HCEC 1CT (cell line): ENCODE measurements at regions not wholly inside any gene's neighbourhood (a gene's known extent, or its start where the extent isn't known, plus 50 kb on each side); places are given as distances from the start of the nearest gene placed in this dataset.
"Not testable (repeated sequence)": the region's sequence is repeated elsewhere in the genome, so short reads cannot be mapped to it uniquely, and the experiment has no call there.

Experiments used
- DNase-seq: peaks from one replicate; pipeline ENCODE4 v3.0.0-alpha.2; 2017

GRCh38 chr2:47964277-47964676 lies 58.0 kb upstream of the FBXO11 start:
- no peak for DNase-seq

DNA sequence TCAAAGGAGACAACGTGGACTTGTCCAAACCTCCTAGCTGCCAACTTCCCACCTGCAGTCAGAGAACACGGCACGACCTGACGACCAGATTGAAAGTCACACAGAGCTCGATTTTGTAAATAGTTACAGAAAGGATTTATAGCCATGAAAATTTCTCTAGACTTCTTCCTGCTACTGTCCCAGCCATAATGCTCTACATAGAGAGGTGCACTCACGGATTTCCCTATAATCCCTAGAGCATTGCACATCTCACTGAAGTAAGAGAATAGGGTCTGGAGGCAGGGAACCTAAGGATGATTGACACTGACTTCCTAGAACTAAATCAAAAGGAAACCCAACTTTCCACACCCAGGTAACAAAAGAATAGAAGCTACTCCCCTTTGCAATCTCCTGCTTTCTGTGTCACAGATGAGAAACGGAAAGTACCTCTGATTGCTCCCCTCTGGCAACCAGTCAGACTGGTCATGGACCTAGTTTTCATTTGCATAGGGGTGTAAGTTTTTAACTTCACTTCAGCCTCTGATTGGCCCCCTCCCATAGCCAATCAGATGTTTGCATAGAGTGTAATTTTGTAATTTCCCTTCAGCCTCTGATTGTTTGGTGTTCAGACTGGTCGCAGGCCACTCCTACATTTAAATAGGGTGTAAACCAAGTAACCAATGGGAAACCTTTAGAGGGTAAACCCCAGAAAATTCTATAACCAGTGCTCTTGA lies 58.6 kb upstream of the FBXO11 start:
- DNase-seq = no peak

DNA sequence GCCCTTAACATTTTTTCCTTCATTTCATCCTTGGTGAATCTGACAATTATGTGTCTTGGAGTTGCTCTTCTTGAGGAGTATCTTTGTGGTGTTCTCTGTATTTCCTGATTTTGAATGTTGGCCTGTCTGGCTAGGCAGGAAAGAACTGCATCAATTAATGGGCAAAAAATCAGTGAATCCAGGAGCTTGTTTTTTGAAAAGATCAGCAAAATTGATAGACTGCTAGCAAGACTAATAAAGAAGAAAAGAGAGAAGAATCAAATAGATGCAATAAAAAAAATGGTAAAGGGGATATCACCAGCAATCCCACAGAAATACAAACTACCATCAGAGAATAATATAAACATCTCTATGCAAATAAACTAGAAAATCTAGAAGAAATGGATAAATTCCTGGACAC lies 70.4 kb upstream of the FBXO11 start:
- DNase-seq = not testable (repeated sequence)

- DNase-seq = no peak
Measured at GRCh38 chr2:47984041-47984440, 77.7 kb upstream of the FBXO11 start.

DNA sequence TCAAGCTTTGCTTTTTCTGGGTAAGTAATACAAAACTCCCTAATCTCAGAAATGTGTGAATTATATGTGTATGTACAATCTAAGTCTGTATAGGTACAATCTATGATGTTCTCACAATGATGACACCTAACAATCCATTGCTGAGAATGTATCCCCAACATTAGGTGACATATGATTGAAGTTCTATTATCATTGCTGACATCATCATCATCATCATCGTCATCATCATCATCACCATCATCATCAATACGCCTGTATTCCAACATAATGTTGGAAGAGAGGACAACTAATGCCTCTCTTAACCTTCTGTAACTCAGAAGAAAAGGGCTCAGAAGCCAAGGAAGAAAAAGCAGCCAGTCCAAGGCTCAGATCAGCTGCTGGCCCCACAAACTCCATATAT lies 84.2 kb upstream of the FBXO11 start:
- DNase-seq = no peak

DNA sequence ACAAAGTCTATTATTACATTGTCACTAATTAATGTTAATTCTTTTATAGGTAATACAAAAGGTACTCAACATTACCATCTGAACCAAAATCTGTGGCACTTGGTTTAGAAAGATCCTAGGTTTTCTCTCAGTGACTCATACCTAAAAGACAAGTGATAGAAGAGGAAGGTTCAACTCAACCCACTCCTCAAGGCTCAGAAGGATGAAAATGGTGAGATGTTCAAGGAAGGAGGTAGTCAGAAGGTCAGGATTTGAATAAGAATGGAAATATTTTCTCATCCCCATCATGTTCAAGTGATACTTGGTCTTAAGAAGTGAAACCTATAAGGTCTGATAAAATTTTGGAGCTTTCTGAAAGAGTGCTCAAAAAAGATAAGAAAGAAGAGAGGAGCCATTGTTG lies 86.4 kb upstream of the FBXO11 start:
- no peak for DNase-seq

DNA sequence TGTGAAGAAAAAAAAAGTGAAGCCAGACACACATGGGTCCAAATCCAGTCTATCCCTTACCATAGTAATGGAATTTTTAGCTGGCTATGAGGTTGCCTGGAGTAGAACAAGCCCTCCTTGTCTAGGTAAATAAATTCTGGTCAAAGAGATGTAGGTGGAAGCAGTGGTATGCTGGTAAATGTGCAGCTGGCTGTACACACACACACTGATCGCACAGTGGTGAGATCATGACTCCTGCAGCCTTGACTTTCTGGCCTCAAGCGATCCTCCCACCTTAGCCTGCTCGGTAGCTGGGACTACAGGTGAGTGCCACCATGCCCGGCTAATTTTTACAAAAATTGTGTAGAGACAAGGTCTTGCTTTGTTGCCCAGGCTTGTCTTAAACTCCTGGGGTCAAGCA lies 90.5 kb upstream of the FBXO11 start:
- DNase-seq = no peak

DNA sequence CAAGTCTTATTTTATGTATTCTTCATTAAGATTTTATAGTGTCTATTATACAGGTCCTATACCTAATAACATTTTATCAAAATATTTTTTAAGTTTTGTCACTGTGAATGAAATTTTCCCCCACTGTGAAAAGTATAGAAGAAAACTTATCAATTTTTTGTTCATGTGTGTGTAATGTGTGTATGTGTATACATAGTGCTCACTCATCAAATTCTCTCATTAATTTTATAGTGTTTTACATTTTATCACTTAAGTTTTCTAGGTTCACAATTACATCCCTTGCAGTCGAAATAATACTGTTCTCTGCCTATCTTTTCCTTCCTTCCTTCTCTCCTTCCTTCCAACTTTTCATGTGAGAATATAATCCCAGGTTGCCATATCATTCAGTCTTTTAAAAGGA lies 93.2 kb upstream of the FBXO11 start:
- no peak for DNase-seq

GRCh38 chr2:48001498-48001897 lies 95.2 kb upstream of the FBXO11 start:
- no peak for DNase-seq

DNA sequence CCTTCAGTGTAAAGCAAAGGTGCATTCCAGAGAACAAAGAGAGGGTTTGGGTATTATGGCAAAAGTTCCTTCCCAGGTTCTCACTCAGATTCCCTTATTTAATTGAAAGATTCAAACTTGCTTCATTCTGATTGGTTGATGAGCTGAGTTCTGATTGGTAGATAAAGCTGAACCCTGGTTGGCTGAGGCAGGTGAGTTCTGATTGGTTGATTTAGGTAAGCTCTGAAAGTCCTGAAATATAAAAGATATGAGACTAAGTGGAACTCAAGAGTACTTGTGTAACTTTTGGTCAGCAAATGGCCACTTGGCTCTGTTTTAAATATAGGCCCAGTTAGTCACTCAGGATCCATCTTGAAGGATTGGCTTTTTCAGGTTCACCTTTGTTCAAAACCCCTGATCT lies 99.8 kb upstream of the FBXO11 start:
- no peak for DNase-seq

DNA sequence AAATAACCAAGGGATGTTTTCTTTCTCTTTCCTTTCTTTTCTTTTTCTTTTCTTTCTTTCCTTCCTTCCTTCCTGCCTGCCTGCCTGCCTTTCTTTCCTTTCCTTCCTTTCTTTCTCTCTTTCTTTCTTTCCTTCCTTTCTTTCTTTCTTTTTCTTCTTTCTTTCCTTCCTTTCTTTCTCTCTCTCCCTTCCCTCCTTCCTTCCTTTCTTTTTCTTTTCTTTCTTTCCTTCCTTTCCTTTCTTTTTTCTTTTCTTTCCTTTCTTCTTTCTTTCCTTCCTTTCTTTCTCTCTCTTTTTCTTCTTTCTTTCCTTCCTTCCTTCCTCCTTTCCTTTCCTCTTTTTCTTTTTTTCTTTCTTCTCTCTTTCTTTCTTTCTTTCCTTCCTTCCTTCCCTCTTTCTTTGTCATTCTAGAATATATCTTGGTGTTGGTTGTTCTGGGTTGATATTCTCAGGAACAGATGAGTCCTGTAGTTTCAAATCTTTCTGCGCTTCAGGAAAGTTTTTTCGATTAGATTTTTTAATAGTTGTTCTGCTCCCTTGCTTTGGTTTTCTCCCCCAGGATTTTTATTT lies 101.5 kb upstream of the FBXO11 start:
- DNase-seq = no peak

DNA sequence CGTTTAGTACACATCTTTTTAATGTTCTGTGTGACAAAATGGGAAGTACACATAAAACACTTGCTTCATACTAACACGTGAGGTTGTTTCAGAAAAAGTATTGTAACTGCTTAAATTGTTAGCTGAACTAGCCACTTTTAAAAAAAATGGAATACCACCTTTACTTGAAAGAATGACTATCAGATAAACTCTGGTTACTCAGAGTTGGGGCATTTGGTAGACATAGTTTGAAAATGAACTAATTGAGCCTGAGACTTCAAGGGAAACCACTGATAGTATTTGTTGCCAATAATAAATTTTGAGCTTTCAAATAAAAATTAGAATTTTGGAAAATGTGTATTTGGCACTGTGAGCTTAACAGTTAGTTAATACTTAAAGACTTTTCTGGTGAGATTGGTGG lies 103.0 kb upstream of the FBXO11 start:
- no peak for DNase-seq

GRCh38 chr2:48015421-48015820 lies 109.1 kb upstream of the FBXO11 start:
- peak; percentile 0 for DNase-seq

DNA sequence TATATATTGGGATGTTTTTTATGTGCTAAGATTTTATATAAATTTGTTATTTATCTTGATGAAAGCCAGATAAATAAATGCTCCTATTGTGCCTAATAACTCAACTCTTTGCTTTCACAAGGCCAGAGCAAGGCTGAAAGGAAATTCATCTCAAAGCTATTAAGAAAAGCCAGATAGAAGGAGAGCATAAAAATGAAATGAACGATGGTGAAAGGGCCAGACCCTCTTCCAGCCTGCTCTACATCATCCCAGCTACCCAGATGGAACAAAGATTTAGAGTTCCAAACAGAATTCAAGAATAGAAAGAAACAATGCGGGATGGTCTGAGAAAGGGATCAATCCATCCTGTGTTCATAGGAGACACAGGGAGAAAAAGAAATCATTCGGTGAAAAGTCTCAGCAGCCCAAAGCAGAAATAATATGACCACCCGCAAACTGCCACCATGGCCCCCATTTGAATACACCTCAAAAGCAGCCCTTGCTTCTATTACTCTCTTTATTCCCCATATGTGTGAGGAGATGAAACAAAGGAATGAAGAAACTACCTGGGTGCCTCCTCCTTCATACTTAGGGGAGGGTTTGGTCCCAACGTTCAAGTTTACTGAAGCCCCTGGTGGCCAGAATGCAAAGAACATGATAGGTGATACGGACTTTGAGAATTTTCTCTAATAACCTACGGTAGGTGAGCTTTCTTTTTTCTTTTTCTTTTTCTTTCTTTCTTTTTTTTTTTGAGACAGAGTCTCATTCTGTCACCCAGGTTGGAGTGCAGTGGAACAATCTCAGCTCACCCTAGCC lies 110.1 kb upstream of the FBXO11 start:
- no peak for DNase-seq

DNA sequence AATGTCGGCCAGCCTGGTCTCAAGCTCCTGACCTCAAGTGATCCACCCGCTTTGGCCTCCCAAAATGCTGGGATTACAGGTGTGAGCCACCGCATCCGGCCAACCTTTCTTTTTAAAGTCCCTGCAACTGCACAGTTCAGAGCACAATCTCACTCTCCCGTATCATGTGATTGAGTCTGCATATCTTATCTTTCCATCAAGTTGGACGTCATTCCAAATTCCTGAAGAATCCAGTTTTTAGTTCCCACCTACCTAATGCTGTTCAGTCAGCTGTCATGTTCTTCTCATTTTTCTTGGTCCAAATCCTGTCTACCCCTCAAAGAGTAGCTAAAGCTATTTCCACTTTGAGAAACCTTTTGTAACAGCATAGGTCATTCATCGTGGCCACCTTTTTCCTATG lies 110.8 kb upstream of the FBXO11 start:
- DNase-seq = no peak

DNA sequence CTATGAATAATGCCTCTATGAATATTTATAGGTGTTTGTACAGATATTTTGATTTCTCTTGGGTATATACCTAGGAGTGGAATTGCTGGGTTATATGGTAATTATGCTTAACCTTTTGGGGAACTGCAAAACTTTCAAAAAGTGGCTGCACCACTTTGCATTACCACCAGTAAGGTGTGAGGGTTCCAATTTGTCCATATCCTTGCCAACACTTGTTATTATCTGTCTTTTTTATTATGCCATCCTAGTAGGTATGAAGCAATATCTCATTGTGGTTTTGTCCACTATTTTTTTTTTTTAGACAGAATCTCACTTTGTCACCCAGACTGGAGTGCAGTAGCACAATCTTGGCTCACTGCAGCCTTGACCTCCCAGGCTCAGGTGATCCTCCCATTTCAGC lies 112.2 kb upstream of the FBXO11 start:
- no peak for DNase-seq

GRCh38 chr2:48026865-48027264 lies 120.6 kb upstream of the FBXO11 start:
- no peak for DNase-seq

GRCh38 chr2:48032765-48033164 lies 126.5 kb upstream of the FBXO11 start:
- DNase-seq = no peak

DNA sequence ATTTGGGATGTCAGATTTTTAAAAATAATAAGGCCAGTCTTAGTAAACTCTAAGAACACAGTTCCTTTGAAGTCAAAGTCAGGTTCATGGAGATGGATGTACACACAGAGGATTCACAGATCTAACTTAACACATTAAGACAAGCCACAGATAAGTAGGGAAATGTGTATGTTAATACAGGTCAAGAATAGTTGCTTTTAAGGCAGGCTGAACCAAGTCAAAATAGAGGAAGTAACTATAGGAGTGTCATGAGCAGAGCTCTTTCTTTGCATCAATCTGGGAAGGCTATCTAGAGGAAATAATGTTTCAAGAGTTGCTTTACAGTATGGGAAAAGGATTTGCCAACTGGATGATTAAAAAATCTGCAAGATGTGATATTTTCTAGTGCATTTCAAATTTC lies 128.0 kb upstream of the FBXO11 start:
- DNase-seq = no peak

DNA sequence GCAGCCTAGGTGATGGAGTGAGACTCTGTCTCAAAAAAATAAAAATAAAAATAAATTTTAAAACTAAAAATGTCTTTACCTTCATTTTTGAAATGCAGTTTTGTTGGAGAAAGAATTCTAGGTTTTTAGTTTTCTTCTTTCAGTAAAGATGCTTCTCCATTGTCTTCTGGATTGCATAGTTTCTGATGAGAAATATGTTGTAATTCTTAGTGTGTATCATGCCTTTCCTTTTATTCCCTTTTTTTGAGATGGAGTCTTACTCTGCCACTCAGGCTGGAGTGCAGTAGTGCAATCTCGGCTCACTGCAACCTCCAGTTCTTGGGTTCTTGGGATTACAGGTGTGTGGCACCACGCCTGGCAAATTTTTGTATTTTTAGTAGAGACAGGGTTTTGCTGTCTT lies 130.0 kb upstream of the FBXO11 start:
- no peak for DNase-seq

GRCh38 chr2:48039209-48039990 lies 133.1 kb upstream of the FBXO11 start:
- no peak for DNase-seq

- DNase-seq = no peak
Measured at GRCh38 chr2:48043131-48043700, 136.9 kb upstream of the FBXO11 start.

DNA sequence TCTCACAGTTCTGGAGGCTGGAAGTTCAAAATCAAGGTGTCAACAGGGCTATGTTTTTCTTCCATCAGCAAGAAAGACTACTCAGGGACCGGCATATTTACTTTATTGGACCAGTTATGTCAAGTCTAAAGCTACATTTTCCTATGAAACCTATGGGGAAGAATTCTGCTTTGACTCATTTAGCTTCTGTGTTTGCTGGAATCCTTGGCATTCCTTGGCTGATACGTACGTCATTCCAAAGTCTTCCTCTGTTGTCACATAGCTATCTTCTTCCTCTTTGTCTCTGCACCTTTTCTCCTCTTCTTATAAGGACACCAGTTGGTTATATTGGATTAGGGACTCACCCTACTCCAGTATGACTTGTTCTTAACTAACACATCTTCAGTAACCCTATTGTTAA lies 137.4 kb upstream of the FBXO11 start:
- no peak for DNase-seq
